ENCODE measurements at regions not wholly inside any gene's neighbourhood (a gene's known extent, or its start where the extent isn't known, plus 50 kb on each side); places are given as distances from the start of the nearest gene placed in this dataset.

- Histone ChIP-seq H3K23ac (ENCODE audit: insufficient read length, low read depth, low read length) (no peak overlapping the region), H3K4ac (ENCODE audit: low read depth, low read length) (no peak overlapping the region), H2BK5ac (ENCODE audit: insufficient read length, low read length) (no peak overlapping the region), H2AK5ac (ENCODE audit: insufficient read length, low read length) (no peak overlapping the region), H3K9ac (ENCODE audit: extremely low read depth, insufficient read length, low read length) (no peak overlapping the region), H3K79me1 (ENCODE audit: insufficient read depth, low read depth, low read length, poor library complexity, severe bottlenecking) (no peaks in the 10 kb centered on the region), H3K27me3 (ENCODE audit: insufficient read depth, low read length) (no peaks in the 10 kb centered on the region), H3K4me2 (ENCODE audit: insufficient read depth, insufficient read length, low read length) (no peak overlapping the region), H3K18ac (ENCODE audit: insufficient read length, low read depth, low read length) (no peak overlapping the region), H4K91ac (ENCODE audit: insufficient read length, low read depth, low read length) (no peak overlapping the region), H3T11ph (ENCODE audit: low read length) (no peak overlapping the region), H3K56ac (ENCODE audit: insufficient read length, low read depth, low read length) (no peak overlapping the region), H4K5ac (ENCODE audit: insufficient read length, low read depth, low read length) (no peak overlapping the region), H2BK120ac (ENCODE audit: low read depth, low read length, poor library complexity, severe bottlenecking) (no peak overlapping the region), H2BK15ac (ENCODE audit: low read depth, low read length) (no peak overlapping the region), H2BK20ac (ENCODE audit: low read depth, low read length, poor library complexity, severe bottlenecking) (no peak overlapping the region), H3K27ac (ENCODE audit: insufficient read length, low read depth, low read length) (no peak overlapping the region), H3K14ac (ENCODE audit: insufficient read depth, low read length) (no peak overlapping the region), H3K79me2 (ENCODE audit: insufficient read depth, low read length) (no peaks in the 10 kb centered on the region), H3K9me3 (ENCODE audit: control insufficient read depth, low read depth, low read length) (no peaks in the 10 kb centered on the region), H2BK12ac (ENCODE audit: insufficient read length, low read depth, low read length) (no peak overlapping the region), H4K20me1 (ENCODE audit: control insufficient read depth, insufficient read depth, insufficient read length) (no peaks in the 10 kb centered on the region), H3K4me1 (ENCODE audit: insufficient read depth, low read length) (no peaks in the 10 kb centered on the region; the same call in 1 of the 2 replicates), H2AFZ (ENCODE audit: low read length) (no peak overlapping the region), H4K8ac (replicated peaks; ENCODE audit: insufficient read length, low read depth, low read length) (no peak overlapping the region), H3K23me2 (ENCODE audit: insufficient read length, low read depth, low read length, poor library complexity, severe bottlenecking) (no peaks in the 10 kb centered on the region)
- Mint-ChIP-seq H3K9me3 (peaks cover 13 to 14% of the 10 kb centered on the region in 2 experiments), H3K4me3 (no peak overlapping the region), H3K27me3 (ENCODE audit: low read depth) (no peaks in the 10 kb centered on the region), H3K36me3 (ENCODE audit: insufficient read depth in 1 of 3, low read depth in 3 of 3) (peaks cover 0 to 23% (median 5%) of the 10 kb centered on the region in 3 experiments; a peak in 3 of 7 replicates), H3K27ac (no peak overlapping the region; a peak in 1 of 7 replicates), H3K4me1 (peaks cover 4 to 6% of the 10 kb centered on the region in 2 experiments)
- no CpG with 5 or more reads among the region's 2 CpGs for WGBS (ENCODE audit: extremely low coverage, insufficient read length, low lambda C conversion rate)
- DNase-seq = no peak
- no peak for TF ChIP-seq CTCF (conservative IDR thresholded peaks at IDR 0.05)
Observed at GRCh38 chr6:145507239-145507638, 228.1 kb downstream of the EPM2A start.

All from H9 (cell line).